ENCODE measurements at regions not wholly inside any gene's neighbourhood (a gene's known extent, or its start where the extent isn't known, plus 50 kb on each side); places are given as distances from the start of the nearest gene placed in this dataset.

- no peak overlapping the region for H3K27ac Mint-ChIP-seq
- H3K4me3 Mint-ChIP-seq: no peak overlapping the region
- TF ChIP-seq CTCF (IDR thresholded peaks at IDR 0.05) (no peak), EZH2phosphoT487 (IDR thresholded peaks at IDR 0.05) (no peak), EZH2 (IDR thresholded peaks at IDR 0.05) (no peak)
These were observed 205.7 kb upstream of the TCF21 start for GRCh38 chr6:133683308-133683580.

GRCh38 chr6:133683606-133684005 lies 205.3 kb upstream of the TCF21 start:
- Mint-ChIP-seq H3K4me1 (peaks cover 9% of the 10 kb centered on the region), H3K36me3 (no peaks in the 10 kb centered on the region), H3K27ac (no peak overlapping the region), H3K9me3 (no peaks in the 10 kb centered on the region), H3K4me3 (no peak overlapping the region), H3K27me3 (ENCODE audit: insufficient read depth, low read depth) (no peaks in the 10 kb centered on the region)
- H3K27ac ChIP-seq: no peak overlapping the region
- no peaks in the 10 kb centered on the region for H3K36me3 ChIP-seq
- H4K20me1 ChIP-seq (ENCODE audit: low read depth): no peaks in the 10 kb centered on the region
- no peak overlapping the region for H3K4me2 ChIP-seq
- DNase-seq (ENCODE audit: low spot score): no peak
- TF ChIP-seq EZH2phosphoT487 (IDR thresholded peaks at IDR 0.05): no peak
- TF ChIP-seq CTCF (IDR thresholded peaks at IDR 0.05): no peak
- TF ChIP-seq EZH2 (IDR thresholded peaks at IDR 0.05): no peak
- H3F3A ChIP-seq (ENCODE audit: low read depth): no peaks in the 10 kb centered on the region
- no peaks in the 10 kb centered on the region for H3K9me3 ChIP-seq (ENCODE audit: low read depth)
- no peak overlapping the region for H2AFZ ChIP-seq (replicated peaks)
- no peak overlapping the region for H3K4me3 ChIP-seq
- peaks cover 7% of the 10 kb centered on the region for H3K4me1 ChIP-seq
- no peaks in the 10 kb centered on the region for H3K27me3 ChIP-seq
- H3K79me2 ChIP-seq (ENCODE audit: low read depth): no peaks in the 10 kb centered on the region
- H3K9ac ChIP-seq: no peak overlapping the region

More at GRCh38 chr6:133683308-133683580, 205.7 kb upstream of the TCF21 start:
- no peaks in the 10 kb centered on the region for H3K36me3 ChIP-seq
- H3K9me3 ChIP-seq (ENCODE audit: low read depth): no peaks in the 10 kb centered on the region
- H3K4me3 ChIP-seq: no peak overlapping the region
- H3K27ac ChIP-seq: no peak overlapping the region
- DNase-seq (ENCODE audit: low spot score): no peak
- no peak overlapping the region for H3K9ac ChIP-seq
- H3K36me3 Mint-ChIP-seq: no peaks in the 10 kb centered on the region
- H3K27me3 Mint-ChIP-seq (ENCODE audit: insufficient read depth, low read depth): no peaks in the 10 kb centered on the region
- no peak overlapping the region for H3K4me2 ChIP-seq
- no peaks in the 10 kb centered on the region for H3K27me3 ChIP-seq
- H3K4me1 Mint-ChIP-seq: peaks cover 9% of the 10 kb centered on the region
- no peaks in the 10 kb centered on the region for H3F3A ChIP-seq (ENCODE audit: low read depth)
- no peaks in the 10 kb centered on the region for H4K20me1 ChIP-seq (ENCODE audit: low read depth)
- no peaks in the 10 kb centered on the region for H3K79me2 ChIP-seq (ENCODE audit: low read depth)
- peaks cover 7% of the 10 kb centered on the region for H3K4me1 ChIP-seq
- H2AFZ ChIP-seq (replicated peaks): no peak overlapping the region
- H3K9me3 Mint-ChIP-seq: no peaks in the 10 kb centered on the region

GRCh38 chr6:133688705-133689492 lies 200.0 kb upstream of the TCF21 start:
- Histone ChIP-seq H2AFZ (replicated peaks) (no peak overlapping the region), H3K79me2 (ENCODE audit: low read depth) (no peaks in the 10 kb centered on the region), H3K36me3 (no peaks in the 10 kb centered on the region), H3K9me3 (ENCODE audit: low read depth) (no peaks in the 10 kb centered on the region), H3K9ac (no peak overlapping the region), H4K20me1 (ENCODE audit: low read depth) (no peaks in the 10 kb centered on the region), H3K27ac (no peak overlapping the region), H3K4me1 (no peaks in the 10 kb centered on the region), H3K4me2 (no peak overlapping the region), H3K27me3 (no peaks in the 10 kb centered on the region), H3F3A (ENCODE audit: low read depth) (no peaks in the 10 kb centered on the region), H3K4me3 (no peak overlapping the region)
- no peaks in the 10 kb centered on the region for H3K4me1 Mint-ChIP-seq
- H3K27ac Mint-ChIP-seq: no peak overlapping the region
- TF ChIP-seq CTCF (IDR thresholded peaks at IDR 0.05) (no peak), EZH2phosphoT487 (IDR thresholded peaks at IDR 0.05) (no peak), EZH2 (IDR thresholded peaks at IDR 0.05) (no peak)
- peaks cover 5% of the 10 kb centered on the region for H3K9me3 Mint-ChIP-seq
- no peaks in the 10 kb centered on the region for H3K36me3 Mint-ChIP-seq
- no peak overlapping the region for H3K4me3 Mint-ChIP-seq
- peaks cover 4% of the 10 kb centered on the region for H3K27me3 Mint-ChIP-seq (ENCODE audit: insufficient read depth, low read depth)
- DNase-seq (ENCODE audit: low spot score): no peak

All from neural progenitor cell (in vitro differentiated cells).